Effector memory CD8-positive, alpha-beta T cell (primary cell): ENCODE measurements at regions not wholly inside any gene's neighbourhood (a gene's known extent, or its start where the extent isn't known, plus 50 kb on each side); places are given as distances from the start of the nearest gene placed in this dataset.

Experiments
- ATAC-seq: fragments of 150-1000 bp; cut with Tn5 transposase; replicated peaks from 2 replicates; pipeline ENCODE4 v1.10.0; 2021; ENCODE audit warnings: mild to moderate bottlenecking, moderate library complexity
- DNase-seq, 3 experiments: peaks; one replicate each; pipeline ENCODE4 v3.0.0; 2021
- H3K27ac Mint-ChIP-seq, 2 donors: one replicate each; pipeline ENCODE4 v1.8.0; 2022; ENCODE audit warnings: mild to moderate bottlenecking in 2 of 2, mixed read lengths in 2 of 2, moderate library complexity in 2 of 2
- H3K27me3 Mint-ChIP-seq, 2 donors: one replicate each; pipeline ENCODE4 v1.8.0; 2022; ENCODE audit warnings: mixed read lengths in 2 of 2
- H3K36me3 Mint-ChIP-seq: one replicate; pipeline ENCODE4 v1.8.0; 2022; ENCODE audit warnings: mild to moderate bottlenecking, moderate library complexity, mixed read lengths; ENCODE audit not compliant: insufficient read depth
- H3K4me1 Mint-ChIP-seq, 2 donors: one replicate each; pipeline ENCODE4 v1.8.0; 2022; ENCODE audit warnings: low read depth in 2 of 2, mixed read lengths in 2 of 2
- H3K4me3 Mint-ChIP-seq, 2 donors: one replicate each; pipeline ENCODE4 v1.8.0; 2022; ENCODE audit warnings: mild to moderate bottlenecking in 2 of 2, mixed read lengths in 2 of 2, moderate library complexity in 2 of 2
- H3K9me3 Mint-ChIP-seq, 2 donors: one replicate each; pipeline ENCODE4 v1.8.0; 2022; ENCODE audit warnings: mixed read lengths in 2 of 2

GRCh38 chr22:47933226-47933625, 1170.8 kb downstream of the TBC1D22A start:
- no peaks in the 10 kb centered on the region for H3K4me1 Mint-ChIP-seq

GRCh38 chr22:47929646-47930185, 1167.3 kb downstream of the TBC1D22A start:
- Mint-ChIP-seq H3K4me3 (no peak overlapping the region), H3K27ac (no peak overlapping the region), H3K36me3 (no peaks in the 10 kb centered on the region)

More at GRCh38 chr22:47933226-47933625, 1170.8 kb downstream of the TBC1D22A start:
- H3K9me3 Mint-ChIP-seq: peaks cover 2 to 8% of the 10 kb centered on the region in 2 donors
- no peak overlapping the region for H3K27ac Mint-ChIP-seq
- H3K36me3 Mint-ChIP-seq: no peaks in the 10 kb centered on the region
- H3K27me3 Mint-ChIP-seq: peaks cover 32 to 36% of the 10 kb centered on the region in 2 donors
- no peak for DNase-seq
- no peak overlapping the region for H3K4me3 Mint-ChIP-seq
- no peak for ATAC-seq

GRCh38 chr22:47929073-47929472, 1166.6 kb downstream of the TBC1D22A start:
- no peak for ATAC-seq
- peaks cover 47 to 63% of the 10 kb centered on the region in 2 donors for H3K27me3 Mint-ChIP-seq
- H3K4me1 Mint-ChIP-seq: no peaks in the 10 kb centered on the region
- H3K36me3 Mint-ChIP-seq: no peaks in the 10 kb centered on the region
- DNase-seq: no peak
- H3K27ac Mint-ChIP-seq: no peak overlapping the region
- no peaks in the 10 kb centered on the region for H3K9me3 Mint-ChIP-seq
- H3K4me3 Mint-ChIP-seq: no peak overlapping the region

More at GRCh38 chr22:47929646-47930185, 1167.3 kb downstream of the TBC1D22A start:
- Mint-ChIP-seq H3K4me1 (no peaks in the 10 kb centered on the region), H3K9me3 (no peaks in the 10 kb centered on the region), H3K27me3 (peaks cover 47 to 59% of the 10 kb centered on the region in 2 donors)
- ATAC-seq (no peak), DNase-seq (no peak)

GRCh38 chr22:47928631-47929030, 1166.2 kb downstream of the TBC1D22A start:
- peaks cover 47 to 68% of the 10 kb centered on the region in 2 donors for H3K27me3 Mint-ChIP-seq
- H3K4me1 Mint-ChIP-seq: no peaks in the 10 kb centered on the region
- no peak overlapping the region for H3K4me3 Mint-ChIP-seq
- H3K9me3 Mint-ChIP-seq: no peaks in the 10 kb centered on the region
- ATAC-seq (no peak), DNase-seq (no peak)
- no peaks in the 10 kb centered on the region for H3K36me3 Mint-ChIP-seq
- no peak overlapping the region for H3K27ac Mint-ChIP-seq

- Mint-ChIP-seq H3K27me3 (peaks cover 47 to 68% of the 10 kb centered on the region in 2 donors), H3K4me1 (no peaks in the 10 kb centered on the region), H3K27ac (no peak overlapping the region), H3K36me3 (no peaks in the 10 kb centered on the region), H3K9me3 (no peaks in the 10 kb centered on the region), H3K4me3 (no peak overlapping the region)
- ATAC-seq: no peak
- DNase-seq: no peak
These were observed 1165.3 kb downstream of the TBC1D22A start for GRCh38 chr22:47927648-47928210.

- Mint-ChIP-seq H3K4me1 (peaks cover 6 to 15% of the 10 kb centered on the region in 2 donors), H3K4me3 (no peak overlapping the region), H3K27ac (no peak overlapping the region), H3K36me3 (no peaks in the 10 kb centered on the region), H3K27me3 (peaks cover 23 to 49% of the 10 kb centered on the region in 2 donors), H3K9me3 (no peaks in the 10 kb centered on the region)
- DNase-seq (no peak), ATAC-seq (no peak)
These were observed 1160.6 kb downstream of the TBC1D22A start for GRCh38 chr22:47923011-47923427.

GRCh38 chr22:47921906-47922305, 1159.5 kb downstream of the TBC1D22A start:
- no peaks in the 10 kb centered on the region for H3K36me3 Mint-ChIP-seq
- ATAC-seq (no peak), DNase-seq (no peak)
- peaks cover 14 to 38% of the 10 kb centered on the region in 2 donors for H3K27me3 Mint-ChIP-seq
- H3K4me3 Mint-ChIP-seq: no peak overlapping the region
- H3K4me1 Mint-ChIP-seq: peaks cover 12 to 19% of the 10 kb centered on the region in 2 donors
- no peaks in the 10 kb centered on the region for H3K9me3 Mint-ChIP-seq
- H3K27ac Mint-ChIP-seq: no peak overlapping the region

GRCh38 chr22:47920380-47920959, 1158.0 kb downstream of the TBC1D22A start:
- ATAC-seq (no peak), DNase-seq (no peak)
- H3K27ac Mint-ChIP-seq: no peak overlapping the region
- peaks cover 12 to 20% of the 10 kb centered on the region in 2 donors for H3K4me1 Mint-ChIP-seq
- H3K4me3 Mint-ChIP-seq: no peak overlapping the region
- H3K27me3 Mint-ChIP-seq: peaks cover 7 to 23% of the 10 kb centered on the region in 2 donors
- no peaks in the 10 kb centered on the region for H3K9me3 Mint-ChIP-seq
- H3K36me3 Mint-ChIP-seq: no peaks in the 10 kb centered on the region

- peaks cover 12 to 20% of the 10 kb centered on the region in 2 donors for H3K4me1 Mint-ChIP-seq
- H3K27me3 Mint-ChIP-seq: peaks cover 1 to 23% of the 10 kb centered on the region in 2 donors
- H3K36me3 Mint-ChIP-seq: no peaks in the 10 kb centered on the region
- no peak for DNase-seq
- no peak for ATAC-seq
- no peak overlapping the region for H3K4me3 Mint-ChIP-seq
- no peaks in the 10 kb centered on the region for H3K9me3 Mint-ChIP-seq
- H3K27ac Mint-ChIP-seq: peak overlapping the region in 1 of 2 donors; percentile 35
These were observed 1157.4 kb downstream of the TBC1D22A start for GRCh38 chr22:47919893-47920292.

GRCh38 chr22:47919001-47919441, 1156.6 kb downstream of the TBC1D22A start:
- no peak for ATAC-seq
- Mint-ChIP-seq H3K27ac (peak overlapping the region in 1 of 2 donors; percentile 35), H3K4me3 (peak overlapping the region; percentile 31 to 43), H3K27me3 (peaks cover 9 to 26% of the 10 kb centered on the region in 2 donors), H3K9me3 (no peaks in the 10 kb centered on the region), H3K36me3 (no peaks in the 10 kb centered on the region), H3K4me1 (peaks cover 12 to 20% of the 10 kb centered on the region in 2 donors)
- DNase-seq: no peak

GRCh38 chr22:47918276-47918921, 1155.9 kb downstream of the TBC1D22A start:
- Mint-ChIP-seq H3K4me1 (peaks cover 12 to 20% of the 10 kb centered on the region in 2 donors), H3K9me3 (no peaks in the 10 kb centered on the region), H3K4me3 (peak overlapping the region; percentile 31 to 43), H3K27ac (no peak overlapping the region), H3K27me3 (peaks cover 15 to 27% of the 10 kb centered on the region in 2 donors), H3K36me3 (no peaks in the 10 kb centered on the region)
- peak; percentile 98 for ATAC-seq
- DNase-seq: peak; percentile 26 to 39 (median 33)

- Mint-ChIP-seq H3K36me3 (no peaks in the 10 kb centered on the region), H3K9me3 (peaks cover 4 to 11% of the 10 kb centered on the region in 2 donors), H3K27ac (no peak overlapping the region), H3K4me1 (peaks cover 12 to 16% of the 10 kb centered on the region in 2 donors), H3K27me3 (peaks cover 27 to 36% of the 10 kb centered on the region in 2 donors), H3K4me3 (no peak overlapping the region)
- no peak for DNase-seq
- ATAC-seq: no peak
These were observed 1152.1 kb downstream of the TBC1D22A start for GRCh38 chr22:47914481-47915097.

GRCh38 chr22:47902646-47903180, 1140.3 kb downstream of the TBC1D22A start:
- H3K4me1 Mint-ChIP-seq: no peaks in the 10 kb centered on the region
- H3K27ac Mint-ChIP-seq: no peak overlapping the region
- H3K27me3 Mint-ChIP-seq: peaks cover 12 to 24% of the 10 kb centered on the region in 2 donors
- no peaks in the 10 kb centered on the region for H3K9me3 Mint-ChIP-seq
- no peak for DNase-seq
- no peak overlapping the region for H3K4me3 Mint-ChIP-seq
- no peaks in the 10 kb centered on the region for H3K36me3 Mint-ChIP-seq
- no peak for ATAC-seq
